Ishikawa (cell line): ENCODE measurements at regions not wholly inside any gene's neighbourhood (a gene's known extent, or its start where the extent isn't known, plus 50 kb on each side); places are given as distances from the start of the nearest gene placed in this dataset.

Experiments
- TAF1 ChIP-seq: IDR thresholded peaks from 2 replicates; pipeline ENCODE4 v1.6.1; 2012; ENCODE audit warnings: low read depth, mild to moderate bottlenecking
- YY1 ChIP-seq: IDR thresholded peaks from 2 replicates; pipeline ENCODE4 v1.6.1; 2012; ENCODE audit warnings: low read depth
- TF ChIP-seq, protein P1 (sequence below): IDR thresholded peaks from 2 replicates; pipeline ENCODE4 v1.6.1; 2012

DNA sequence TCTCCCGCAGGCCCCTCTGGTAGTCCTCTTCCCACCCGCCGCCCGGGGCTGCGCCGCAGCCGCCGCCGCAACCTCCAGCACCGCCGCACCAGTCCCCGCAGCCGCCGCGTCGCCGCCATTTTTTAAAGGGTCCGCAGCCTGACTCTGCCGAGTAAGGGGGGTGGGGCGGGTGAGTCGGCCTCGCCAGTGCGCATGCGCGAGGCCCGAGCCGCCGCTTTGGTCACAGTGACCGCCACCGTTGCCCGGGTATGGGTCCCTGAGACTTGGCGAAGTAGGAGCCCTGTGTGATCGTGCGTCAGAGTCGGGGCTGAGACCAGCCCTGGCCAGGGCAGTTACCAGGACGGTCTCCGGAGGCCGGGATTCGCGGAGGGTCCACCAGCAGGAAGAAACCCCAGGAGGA lies 169.6 kb upstream of the ZNG1F start:
- TF ChIP-seq YY1 (peak; percentile 84), TAF1 (peak; percentile 48; the same call in 1 of the 2 replicates)

DNA sequence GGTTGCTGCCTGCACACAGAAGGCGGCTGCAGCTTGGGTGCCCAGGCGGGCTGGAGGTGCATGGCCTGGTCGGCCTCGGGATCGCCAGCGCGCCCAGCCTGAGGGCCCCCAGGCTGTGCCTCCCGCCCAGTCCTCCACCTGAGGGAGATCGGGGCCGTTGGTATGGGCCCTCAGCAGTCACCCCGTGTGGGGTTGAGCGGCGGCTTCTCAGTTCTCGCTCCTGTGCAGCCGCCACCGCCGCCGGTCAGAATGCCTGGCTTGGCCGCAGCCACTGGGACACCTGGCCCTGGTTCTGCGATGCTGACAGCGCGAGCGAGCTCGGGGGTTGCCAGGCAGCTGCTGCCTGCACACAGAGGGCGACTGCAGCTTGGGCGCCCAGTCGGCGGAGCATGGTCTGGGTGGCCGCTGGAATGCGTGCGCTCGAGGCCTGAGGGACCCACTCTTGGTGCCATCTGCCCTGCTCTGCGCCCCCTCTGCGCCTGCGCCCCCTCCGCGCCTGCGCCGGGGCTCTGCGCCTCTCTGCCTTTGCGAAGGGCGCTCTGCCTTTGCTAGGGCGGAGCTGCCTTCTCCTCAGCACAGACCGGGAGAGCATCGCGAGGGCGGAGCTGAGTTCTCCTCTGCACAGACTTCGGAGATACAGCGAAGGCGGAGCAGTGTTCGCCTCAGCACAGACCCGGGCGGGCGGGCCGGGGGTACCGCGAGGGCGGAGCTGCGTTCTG lies 84.6 kb upstream of the ZNG1F start:
- TF ChIP-seq, protein P1, sequence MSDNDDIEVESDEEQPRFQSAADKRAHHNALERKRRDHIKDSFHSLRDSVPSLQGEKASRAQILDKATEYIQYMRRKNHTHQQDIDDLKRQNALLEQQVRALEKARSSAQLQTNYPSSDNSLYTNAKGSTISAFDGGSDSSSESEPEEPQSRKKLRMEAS, result peak; percentile 70; the same call in 1 of the 2 replicates
